AG09319 (cell line): ENCODE measurements at regions not wholly inside any gene's neighbourhood (a gene's known extent, or its start where the extent isn't known, plus 50 kb on each side); places are given as distances from the start of the nearest gene placed in this dataset.

Source experiments
- DNase-seq: peaks from one replicate; pipeline ENCODE4 v3.0.0-alpha.2; 2010; ENCODE audit warnings: low read depth; ENCODE audit errors: extremely low read depth
- CTCF ChIP-seq: IDR thresholded peaks from 2 replicates; pipeline ENCODE4 v1.5.1; 2011; ENCODE audit warnings: low read depth, mild to moderate bottlenecking, inconsistent platforms, low read length, moderate library complexity

GRCh38 chr12:39205969-39206368 lies 237.0 kb downstream of the KIF21A start:
- DNase-seq = no peak
- no peak for TF ChIP-seq CTCF

GRCh38 chr12:39199351-39199750 lies 243.6 kb downstream of the KIF21A start:
- DNase-seq = no peak
- TF ChIP-seq CTCF = no peak

GRCh38 chr12:39188689-39189088 lies 254.2 kb downstream of the KIF21A start:
- DNase-seq = no peak
- no peak for TF ChIP-seq CTCF

GRCh38 chr12:39186744-39187143 lies 256.2 kb downstream of the KIF21A start:
- TF ChIP-seq CTCF = no peak
- no peak for DNase-seq

- DNase-seq = no peak
- no peak for TF ChIP-seq CTCF
Observed at GRCh38 chr12:39178837-39179236, 264.1 kb downstream of the KIF21A start.

GRCh38 chr12:39176356-39176755 lies 266.6 kb downstream of the KIF21A start:
- TF ChIP-seq CTCF = no peak
- no peak for DNase-seq

GRCh38 chr12:39173726-39174125 lies 268.3 kb upstream of the CPNE8 start:
- TF ChIP-seq CTCF = no peak
- DNase-seq = no peak
